Germinal center (tissue), 1 donor: ENCODE measurements at regions not wholly inside any gene's neighbourhood (a gene's known extent, or its start where the extent isn't known, plus 50 kb on each side); places are given as distances from the start of the nearest gene placed in this dataset.
"Not testable (repeated sequence)": the region's sequence is repeated elsewhere in the genome, so short reads cannot be mapped to it uniquely, and the experiment has no call there.

Experiments used
- DNase-seq: peaks from one replicate; pipeline ENCODE4 v3.0.0; 2012; ENCODE audit warnings: mixed read lengths, low spot score

- no peak for DNase-seq
Measured at GRCh38 chrX:128759745-128760144, 707.5 kb upstream of the ACTRT1 start.

GRCh38 chrX:128759177-128759576 lies 707.0 kb upstream of the ACTRT1 start:
- DNase-seq, result no peak

- DNase-seq, result no peak
Measured at GRCh38 chrX:128754130-128754529, 701.9 kb upstream of the ACTRT1 start.

GRCh38 chrX:128739539-128739938 lies 687.3 kb upstream of the ACTRT1 start:
- no peak for DNase-seq

GRCh38 chrX:128728943-128729342 lies 676.7 kb upstream of the ACTRT1 start:
- no peak for DNase-seq

GRCh38 chrX:128717635-128718578 lies 665.7 kb upstream of the ACTRT1 start:
- no peak for DNase-seq

- DNase-seq, result no peak
Measured at GRCh38 chrX:128714425-128714824, 662.2 kb upstream of the ACTRT1 start.

GRCh38 chrX:128699716-128700285 lies 647.6 kb upstream of the ACTRT1 start:
- no peak for DNase-seq

- no peak for DNase-seq
Measured at GRCh38 chrX:128698573-128699181, 646.5 kb upstream of the ACTRT1 start.

GRCh38 chrX:128691872-128692271 lies 639.7 kb upstream of the ACTRT1 start:
- no peak for DNase-seq

GRCh38 chrX:128685387-128685786 lies 633.2 kb upstream of the ACTRT1 start:
- no peak for DNase-seq

- DNase-seq, result no peak
Measured at GRCh38 chrX:128676651-128677050, 624.4 kb upstream of the ACTRT1 start.

GRCh38 chrX:128674326-128675086 lies 622.3 kb upstream of the ACTRT1 start:
- DNase-seq, result not testable (repeated sequence)

- DNase-seq, result no peak
Measured at GRCh38 chrX:128664211-128664610, 612.0 kb upstream of the ACTRT1 start.

GRCh38 chrX:128653524-128654060 lies 601.4 kb upstream of the ACTRT1 start:
- no peak for DNase-seq

- DNase-seq, result no peak
Measured at GRCh38 chrX:128650326-128650725, 598.1 kb upstream of the ACTRT1 start.

- DNase-seq, result no peak
Measured at GRCh38 chrX:128634754-128635153, 582.6 kb upstream of the ACTRT1 start.

GRCh38 chrX:128623361-128623760 lies 571.2 kb upstream of the ACTRT1 start:
- DNase-seq, result no peak

- no peak for DNase-seq
Measured at GRCh38 chrX:128622296-128622695, 570.1 kb upstream of the ACTRT1 start.

- DNase-seq, result no peak
Measured at GRCh38 chrX:128619490-128619889, 567.3 kb upstream of the ACTRT1 start.

GRCh38 chrX:128616933-128617332 lies 564.7 kb upstream of the ACTRT1 start:
- DNase-seq, result no peak

GRCh38 chrX:128606817-128607216 lies 554.6 kb upstream of the ACTRT1 start:
- not testable (repeated sequence) for DNase-seq
